GM21367 (cell line): ENCODE measurements at regions not wholly inside any gene's neighbourhood (a gene's known extent, or its start where the extent isn't known, plus 50 kb on each side); places are given as distances from the start of the nearest gene placed in this dataset.
"Not testable (repeated sequence)": the region's sequence is repeated elsewhere in the genome, so short reads cannot be mapped to it uniquely, and the experiment has no call there.

ENCODE experiments used
- ATAC-seq: cut with Tn5 transposase; IDR thresholded peaks from one replicate; pipeline ENCODE4 v1.9.1; 2021; ENCODE audit not compliant: unreplicated experiment

DNA sequence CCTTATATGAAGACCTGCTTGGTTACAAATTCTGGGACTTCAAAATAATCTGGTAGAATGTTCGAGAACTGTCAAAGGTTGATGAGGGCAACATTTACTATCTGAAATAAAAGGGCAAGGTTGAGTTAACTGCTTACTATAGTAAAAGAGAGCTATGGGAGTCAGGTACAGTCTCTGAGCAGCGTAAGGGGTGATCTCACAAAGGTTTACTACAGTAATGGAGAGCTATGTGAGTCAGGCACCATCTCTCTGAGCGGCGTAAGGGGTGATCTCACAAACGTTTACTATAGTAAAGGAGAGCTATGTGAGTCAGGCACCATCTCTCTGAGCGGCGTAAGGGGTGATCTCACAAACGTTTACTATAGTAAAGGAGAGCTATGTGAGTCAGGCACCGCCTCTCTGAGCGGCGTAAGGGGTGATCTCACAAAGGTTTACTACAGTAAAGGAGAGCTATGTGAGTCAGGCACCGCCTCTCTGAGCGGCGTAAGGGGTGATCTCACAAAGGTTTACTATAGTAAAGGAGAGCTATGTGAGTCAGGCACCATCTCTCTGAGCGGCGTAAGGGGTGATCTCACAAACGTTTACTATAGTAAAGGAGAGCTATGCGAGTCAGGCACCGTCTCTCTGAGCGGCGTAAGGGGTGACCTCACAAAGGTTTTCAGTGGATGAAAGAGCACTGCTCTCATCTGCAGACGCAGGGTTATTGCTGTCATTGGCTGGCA is 439.6 kb upstream of the B3GAT1 start:
- not testable (repeated sequence) for ATAC-seq

DNA sequence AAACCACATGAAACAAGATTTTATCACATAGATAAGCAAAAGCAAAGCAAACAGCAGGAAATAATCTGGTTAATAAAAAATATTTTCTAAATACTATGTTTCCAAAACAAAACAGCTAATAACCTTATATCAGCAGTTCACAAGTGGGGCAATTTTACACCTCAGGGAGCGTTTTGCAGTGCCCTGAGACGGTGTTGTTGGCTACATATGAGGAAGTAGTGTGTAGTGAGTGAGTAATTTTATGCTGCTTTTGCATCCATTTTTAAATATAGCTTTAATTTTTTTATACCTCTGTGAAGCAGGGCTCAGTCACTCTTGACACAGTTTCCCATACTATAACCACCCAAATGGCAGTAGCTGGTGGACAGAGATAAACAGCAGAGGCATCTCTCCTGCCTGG is 438.5 kb upstream of the B3GAT1 start:
- no peak for ATAC-seq

DNA sequence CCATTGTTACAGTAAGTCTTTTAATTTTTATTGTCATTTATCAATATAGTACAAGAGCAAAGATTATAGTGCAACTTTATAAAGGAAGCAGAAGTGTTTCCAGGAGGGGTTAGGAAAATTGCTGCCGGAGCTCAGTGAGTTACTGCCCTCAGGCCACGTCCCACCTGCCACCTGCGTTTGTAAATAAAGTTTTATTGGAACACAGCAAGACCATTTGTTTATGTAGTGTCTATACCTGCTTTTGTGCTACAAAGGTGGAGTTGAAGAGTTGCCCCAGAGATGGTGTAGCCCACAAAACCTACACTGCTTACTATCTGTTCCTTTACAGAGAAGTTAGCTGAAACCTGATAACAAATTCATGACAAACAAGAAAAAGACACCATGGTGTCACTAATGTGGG is 437.8 kb upstream of the B3GAT1 start:
- no peak for ATAC-seq

DNA sequence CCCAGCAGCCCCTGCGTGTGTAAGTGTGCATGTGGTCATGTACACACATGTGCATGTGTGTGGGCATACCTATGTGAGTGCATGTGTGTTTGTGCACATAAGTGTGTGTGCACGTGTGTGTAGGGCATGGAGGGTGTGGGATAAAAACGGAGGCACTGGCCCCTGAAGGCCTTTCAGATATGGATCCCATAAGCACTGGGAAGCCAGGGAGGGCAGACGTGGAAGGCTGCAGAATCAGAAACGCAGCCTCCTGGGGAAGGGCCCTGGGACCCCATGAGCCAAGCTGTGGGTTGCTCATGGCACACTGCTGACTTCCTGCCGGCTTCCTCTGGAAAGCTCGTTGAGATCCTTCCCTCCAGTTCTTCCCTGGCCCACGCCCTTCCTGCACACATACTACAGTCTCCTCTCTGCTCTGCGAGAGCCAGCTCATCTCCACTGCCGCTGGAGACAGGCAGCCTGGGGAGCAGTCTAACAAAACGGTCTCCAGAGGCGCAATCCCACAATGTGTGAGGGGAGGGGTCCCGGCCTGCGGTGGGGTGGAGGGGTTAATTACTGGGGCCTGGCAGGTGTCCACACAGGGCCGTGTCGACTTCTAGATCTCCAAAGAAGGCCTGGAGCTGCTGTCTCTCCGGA is 435.2 kb upstream of the B3GAT1 start:
- no peak for ATAC-seq

DNA sequence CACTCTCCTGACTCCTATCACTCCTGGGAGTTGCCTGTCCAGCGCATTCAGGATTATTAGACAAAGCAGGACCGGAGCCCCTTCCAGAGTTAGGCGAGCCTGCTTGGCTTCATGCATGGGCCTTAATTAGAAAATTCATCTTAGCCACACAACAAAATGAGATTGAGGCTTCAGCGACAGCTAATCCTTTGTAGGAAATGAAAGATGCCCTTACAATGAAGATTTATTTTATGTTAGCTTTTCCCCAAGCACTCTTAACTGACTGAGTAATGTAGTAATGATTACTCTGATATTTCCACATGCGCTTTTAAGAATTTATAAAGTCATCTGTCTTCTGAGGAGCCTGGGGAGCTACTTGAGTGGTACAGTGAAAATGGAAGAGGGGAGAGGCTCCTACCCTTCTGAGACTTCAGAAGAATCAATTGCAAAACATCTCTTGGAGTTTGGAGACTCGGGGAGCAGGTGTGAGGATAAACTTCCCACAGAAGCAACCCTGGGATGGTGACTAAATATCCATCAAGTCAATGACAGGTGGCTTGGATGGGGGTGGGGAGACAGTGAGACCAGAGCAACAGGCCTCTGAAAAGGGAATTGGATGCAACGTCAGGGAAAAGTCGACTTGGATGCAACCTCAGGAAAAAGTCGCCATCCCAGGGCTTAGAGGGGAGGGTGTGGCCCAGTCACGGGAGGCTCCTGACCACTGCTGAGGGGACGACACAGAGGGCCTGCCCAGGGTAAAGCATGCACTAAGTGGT is 434.5 kb upstream of the B3GAT1 start:
- no peak for ATAC-seq

DNA sequence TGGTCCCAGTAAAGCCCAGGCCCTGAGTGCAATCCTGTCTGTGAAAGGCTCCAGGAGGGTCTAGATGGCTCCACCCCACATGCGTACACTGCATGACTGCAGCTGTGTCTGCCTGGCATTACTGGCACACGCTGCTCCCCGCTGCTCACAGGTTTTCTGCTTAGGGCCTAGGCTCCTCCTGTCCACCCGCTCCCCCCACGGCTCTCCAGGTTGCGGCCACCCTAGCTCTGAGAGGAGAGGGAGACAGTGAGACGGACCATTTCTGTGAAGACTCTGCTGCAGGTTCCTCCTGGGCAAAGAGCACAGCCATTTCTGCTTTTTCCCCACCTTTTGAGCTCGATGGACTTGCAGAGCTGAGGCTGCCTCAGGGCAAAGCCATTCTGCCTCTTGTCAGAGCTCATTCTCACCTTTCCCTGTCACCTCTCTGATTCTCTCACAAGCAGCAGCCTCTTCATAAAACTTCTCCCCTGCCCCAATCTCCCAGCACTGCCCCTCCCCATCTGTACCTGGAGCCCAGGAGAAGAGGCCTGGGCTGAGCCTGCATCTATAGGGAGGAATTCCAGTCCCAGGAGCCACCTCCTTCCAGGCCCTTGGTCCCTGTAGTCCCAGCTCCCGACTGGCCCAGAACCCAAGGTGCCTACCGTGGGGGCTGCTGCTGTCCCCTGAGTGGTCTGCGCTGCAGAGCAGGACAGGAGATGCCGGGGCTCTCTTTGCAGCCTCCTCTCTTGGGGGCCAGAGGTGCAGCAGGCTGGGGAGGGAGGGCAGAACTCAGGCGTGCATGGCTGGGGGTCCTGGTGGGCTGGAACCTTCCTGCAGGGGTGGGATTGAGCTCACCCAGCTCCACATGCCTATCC is 433.7 kb upstream of the B3GAT1 start:
- no peak for ATAC-seq

DNA sequence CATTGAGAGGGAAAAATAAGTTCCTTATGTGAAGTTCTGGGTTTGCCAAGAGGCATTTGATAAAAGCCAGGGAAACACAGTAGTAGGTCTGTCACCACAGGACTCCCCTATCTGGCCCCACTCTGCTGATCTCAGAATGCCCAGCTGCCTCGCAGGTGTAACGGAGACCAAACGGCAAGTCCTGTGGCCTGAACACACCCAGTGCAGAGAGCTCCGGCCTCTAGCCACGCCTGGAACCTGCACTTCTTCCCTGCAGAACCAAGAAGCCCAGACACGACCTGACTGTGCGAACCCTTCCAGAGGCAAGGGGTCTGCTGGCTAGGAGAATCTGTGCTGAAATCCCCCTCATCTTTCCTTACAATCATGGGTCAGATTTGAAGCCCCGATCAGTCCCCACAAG is 432.8 kb upstream of the B3GAT1 start:
- no peak for ATAC-seq

DNA sequence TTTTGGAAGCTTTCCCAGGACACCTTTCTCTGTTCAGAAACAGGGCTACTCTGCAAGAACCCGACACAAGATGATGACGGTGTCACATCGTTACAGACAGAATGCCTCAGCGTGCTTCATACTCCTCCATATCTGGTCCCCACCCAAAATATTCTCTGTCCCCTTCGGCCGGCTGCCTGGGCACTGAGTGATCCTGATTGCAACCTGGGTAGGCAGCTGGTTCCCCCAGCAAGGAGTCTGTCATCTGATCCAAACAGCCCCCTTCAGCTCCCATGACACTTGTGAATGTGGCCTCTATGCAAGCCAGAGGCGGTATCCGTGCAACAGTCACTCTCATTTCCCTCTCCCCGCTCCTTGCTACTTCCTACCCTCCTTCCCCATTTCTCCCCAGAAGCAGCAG is 431.7 kb upstream of the B3GAT1 start:
- no peak for ATAC-seq

DNA sequence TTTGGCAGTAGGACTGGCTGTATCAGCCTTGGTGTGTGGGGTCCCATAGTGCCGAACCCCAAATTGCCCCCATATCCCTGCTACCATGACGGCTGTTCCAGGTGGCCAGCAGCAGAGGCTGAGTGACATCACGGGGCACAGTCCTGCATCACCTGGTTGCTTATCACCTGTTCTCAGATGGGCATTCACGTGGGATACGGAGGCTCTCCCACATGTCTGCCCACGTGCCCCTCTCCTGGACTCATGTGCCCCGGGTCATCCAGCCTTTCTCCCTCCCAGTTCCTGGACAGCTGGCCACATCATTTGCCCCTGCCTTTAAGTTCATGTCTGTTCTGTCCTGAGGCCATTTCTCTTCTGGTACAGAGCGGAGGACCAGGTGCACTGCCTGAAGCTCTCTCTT is 431.0 kb upstream of the B3GAT1 start:
- no peak for ATAC-seq

DNA sequence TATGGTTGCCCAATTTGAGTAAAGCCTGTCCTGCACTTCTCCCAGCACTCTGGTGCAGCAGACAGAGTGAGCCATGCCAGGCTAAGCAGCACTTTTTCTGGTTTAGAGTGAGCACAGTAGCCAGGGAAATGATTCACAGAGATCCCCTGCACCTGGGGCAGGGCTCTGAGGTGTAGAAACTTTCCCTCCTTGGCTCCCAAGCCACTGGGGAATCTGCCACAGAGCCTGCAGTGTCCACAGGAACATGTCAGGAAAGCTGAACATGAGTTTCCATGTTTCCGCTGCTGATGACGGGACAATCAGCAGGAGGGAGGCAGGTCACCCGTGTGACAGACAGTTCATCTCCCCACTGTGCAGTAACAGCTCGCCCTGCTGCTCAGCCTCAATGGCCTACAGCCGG is 429.9 kb upstream of the B3GAT1 start:
- ATAC-seq: no peak

DNA sequence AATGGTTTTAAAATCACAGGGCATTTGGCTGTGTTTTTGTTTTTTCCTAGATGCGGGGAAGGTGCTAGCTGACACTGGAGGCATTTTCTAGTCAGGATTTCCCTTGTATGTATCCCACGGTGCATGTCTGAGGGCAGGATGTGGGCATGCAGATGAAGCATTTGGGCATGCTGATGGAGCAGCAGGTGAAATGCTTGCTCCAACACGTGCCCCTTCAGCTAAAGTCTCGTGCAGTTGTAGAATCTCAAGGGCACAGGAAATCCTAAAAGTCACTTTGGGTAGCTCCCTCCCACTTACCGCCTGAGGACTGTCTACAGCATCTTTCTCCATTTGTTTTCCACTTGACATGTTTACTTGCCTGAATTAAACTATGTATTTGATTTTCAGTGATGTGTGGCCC is 429.4 kb upstream of the B3GAT1 start:
- no peak for ATAC-seq

DNA sequence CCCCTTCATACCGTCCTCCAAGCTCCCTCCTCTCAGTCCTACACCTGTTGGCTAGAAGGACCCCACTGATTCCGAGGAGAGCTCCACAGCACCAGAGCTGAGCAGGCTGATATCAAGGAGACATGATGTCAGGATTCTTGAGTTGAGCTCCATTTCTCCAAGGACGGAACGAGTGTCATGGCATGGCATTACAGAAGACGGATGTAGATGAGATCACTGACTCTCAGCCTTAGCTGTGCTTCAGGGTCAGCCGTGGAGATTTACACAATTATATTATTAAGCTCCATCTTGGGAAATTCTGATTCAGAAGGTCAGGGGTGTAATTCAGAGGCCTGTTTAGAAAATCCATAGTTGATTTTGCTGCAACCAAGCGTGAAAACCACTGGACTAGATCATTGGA is 428.9 kb upstream of the B3GAT1 start:
- no peak for ATAC-seq

DNA sequence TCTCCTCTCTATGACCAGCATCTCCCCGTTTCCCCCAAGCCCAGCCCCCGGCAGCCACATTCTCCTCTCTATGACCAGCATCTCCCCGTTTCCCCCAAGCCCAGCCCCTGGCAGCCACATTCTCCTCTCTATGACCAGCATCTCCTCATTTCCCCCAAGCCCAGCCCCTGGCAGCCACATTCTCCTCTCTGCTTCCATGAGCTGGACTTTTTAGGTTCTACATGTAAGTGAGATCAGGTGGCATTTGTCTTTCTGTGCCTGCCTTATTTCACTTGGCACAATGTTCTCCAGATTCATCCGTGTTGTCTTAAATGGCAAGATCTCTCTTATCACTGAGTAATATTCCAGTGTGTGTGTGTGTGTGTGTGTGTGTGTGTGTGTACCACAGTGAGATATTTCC is 428.1 kb upstream of the B3GAT1 start:
- not testable (repeated sequence) for ATAC-seq

DNA sequence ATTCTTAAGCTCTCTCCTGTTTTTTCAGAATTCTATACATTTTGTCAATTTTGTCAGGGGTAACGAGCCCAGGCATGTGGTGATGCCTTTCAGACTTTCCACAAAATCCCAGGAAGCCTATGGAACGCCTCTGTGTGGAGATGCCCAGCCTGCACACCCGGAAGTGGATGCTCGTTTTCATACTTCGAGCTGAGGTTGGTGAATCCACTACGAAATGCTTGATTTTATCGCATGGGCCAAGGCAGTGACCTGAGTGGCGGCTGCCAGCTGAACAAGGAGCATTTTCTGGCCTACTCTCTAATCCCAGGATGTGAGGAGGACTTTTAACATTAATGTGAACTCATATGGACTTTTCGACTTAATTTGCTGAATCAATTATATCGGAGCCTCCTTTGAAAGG is 426.7 kb upstream of the B3GAT1 start:
- ATAC-seq: no peak

DNA sequence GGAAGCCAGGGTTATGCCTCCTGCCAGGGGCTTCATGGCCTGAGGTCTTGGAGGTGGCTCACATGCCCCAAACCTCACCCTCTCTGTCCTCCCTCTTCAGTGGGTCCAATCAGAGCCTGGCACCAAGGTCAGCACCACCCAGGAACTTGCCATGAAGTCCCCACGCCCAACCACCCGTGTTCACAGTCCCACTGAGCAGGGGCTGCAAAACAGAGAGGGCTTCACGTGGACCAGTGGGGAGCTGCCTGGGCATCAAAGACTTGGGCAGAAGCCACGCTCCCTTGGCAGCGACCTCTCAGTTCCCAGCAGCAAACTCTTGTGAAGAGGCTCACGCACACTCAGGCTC is 425.8 kb upstream of the B3GAT1 start:
- ATAC-seq: no peak

DNA sequence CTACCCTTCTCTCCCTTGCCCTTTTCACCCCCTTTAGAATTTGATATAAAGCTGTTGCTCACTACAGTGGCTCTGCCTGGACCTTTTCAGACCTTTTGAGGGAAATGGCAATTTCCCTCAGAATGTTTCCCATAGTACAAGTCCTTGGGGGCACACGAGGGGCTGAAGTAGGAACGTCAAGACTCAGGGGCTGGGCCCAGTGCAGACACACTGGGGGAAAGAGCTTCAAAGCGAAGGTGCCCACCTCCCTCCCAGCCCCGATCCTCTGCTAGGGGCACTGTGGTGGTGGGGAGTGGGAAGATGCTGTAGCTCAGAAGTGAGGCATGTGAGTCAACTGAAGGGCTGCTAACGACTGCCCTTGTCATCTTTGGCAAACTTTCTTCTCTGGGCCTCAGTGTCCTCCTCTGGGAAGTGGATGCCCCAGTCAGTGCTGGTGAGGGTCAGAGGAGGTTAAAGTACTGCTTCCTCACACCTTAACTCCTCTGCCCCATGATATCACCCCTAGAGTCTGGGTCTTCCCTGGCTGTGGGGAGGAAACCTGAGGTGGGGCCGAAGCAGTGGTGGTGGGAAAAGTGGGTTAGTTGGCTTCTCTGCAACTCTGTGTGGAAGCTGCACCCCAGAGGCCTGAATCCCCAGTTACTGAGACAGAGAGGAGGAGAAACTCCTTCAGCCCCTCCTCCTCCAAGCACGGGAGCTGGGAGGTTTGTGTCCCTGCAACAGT is 425.3 kb upstream of the B3GAT1 start:
- no peak for ATAC-seq

DNA sequence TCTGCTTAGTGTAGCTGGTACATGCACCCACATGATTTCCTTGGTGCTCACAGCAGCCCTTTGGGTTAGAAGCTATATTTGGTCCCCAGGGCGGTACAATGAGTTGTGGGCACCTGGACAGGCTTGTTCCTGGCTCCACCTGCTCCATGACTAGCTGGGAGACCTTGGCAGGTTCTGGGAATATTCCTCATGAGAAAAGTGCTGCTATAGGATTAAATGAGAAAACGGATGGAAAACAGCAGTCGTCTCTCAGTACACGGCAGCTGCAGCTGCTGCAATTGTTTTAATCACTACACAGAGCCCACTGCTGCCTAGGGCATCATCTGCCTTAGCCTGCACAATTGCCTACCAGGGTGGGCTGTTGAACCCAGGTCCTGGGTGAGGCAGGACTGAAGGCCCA is 424.5 kb upstream of the B3GAT1 start:
- no peak for ATAC-seq

DNA sequence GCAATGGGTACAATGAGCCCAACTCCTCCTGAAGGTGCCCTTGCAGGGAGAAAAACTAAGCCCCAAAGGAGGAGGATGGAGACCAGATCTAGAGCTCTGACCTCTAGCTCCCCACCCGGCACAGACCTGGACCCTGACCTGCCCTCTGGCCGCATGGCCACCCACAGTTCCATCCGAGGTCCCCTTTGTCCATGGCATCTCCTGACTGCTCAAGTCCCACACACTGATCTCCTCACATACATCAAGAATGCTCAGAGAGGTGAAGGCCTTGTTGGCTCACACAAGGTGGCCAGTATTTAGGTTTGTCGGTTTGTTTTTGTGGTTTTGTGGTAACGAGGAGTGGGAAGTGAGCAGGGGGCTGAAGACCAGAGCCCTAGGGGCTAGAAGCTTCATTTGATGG is 423.5 kb upstream of the B3GAT1 start:
- ATAC-seq: no peak

DNA sequence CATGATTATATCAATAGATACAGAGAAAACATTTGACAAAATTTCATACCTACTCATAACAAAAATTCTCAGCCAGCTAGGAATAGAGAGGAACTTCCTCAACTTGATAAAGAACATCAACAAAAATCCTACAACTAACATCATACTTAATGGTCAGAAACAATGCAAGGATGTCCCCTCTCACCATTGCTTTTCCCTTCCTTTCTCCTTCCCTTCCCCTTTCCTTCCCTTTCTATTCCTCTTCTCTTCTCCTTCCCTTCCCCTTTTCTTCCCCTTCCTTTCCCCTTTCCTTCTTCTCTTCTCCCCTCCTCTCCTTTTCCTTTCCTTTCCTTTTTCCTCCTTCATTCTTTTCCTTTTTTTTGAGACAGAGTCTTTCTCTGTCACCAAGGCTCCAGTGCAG is 418.3 kb upstream of the B3GAT1 start:
- ATAC-seq: no peak

DNA sequence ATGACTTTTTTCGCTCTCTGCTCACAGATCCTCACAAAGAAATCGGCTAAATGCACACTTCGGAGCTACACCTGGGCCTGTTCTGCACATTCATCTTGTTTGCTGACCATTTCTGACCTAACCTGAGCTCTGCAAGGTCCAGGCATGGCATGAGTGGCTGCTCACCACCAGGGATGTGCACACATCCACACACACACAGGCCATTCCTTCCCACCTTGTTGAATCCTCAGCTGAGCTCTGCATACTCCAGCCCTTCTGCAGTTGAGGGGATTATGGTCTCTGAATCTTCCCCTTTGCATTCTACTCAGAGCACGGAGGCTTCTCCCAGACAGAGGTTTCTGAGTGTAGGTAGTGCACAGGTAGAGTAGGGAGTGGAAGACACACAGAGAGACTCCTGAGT is 411.9 kb upstream of the B3GAT1 start:
- ATAC-seq: no peak

DNA sequence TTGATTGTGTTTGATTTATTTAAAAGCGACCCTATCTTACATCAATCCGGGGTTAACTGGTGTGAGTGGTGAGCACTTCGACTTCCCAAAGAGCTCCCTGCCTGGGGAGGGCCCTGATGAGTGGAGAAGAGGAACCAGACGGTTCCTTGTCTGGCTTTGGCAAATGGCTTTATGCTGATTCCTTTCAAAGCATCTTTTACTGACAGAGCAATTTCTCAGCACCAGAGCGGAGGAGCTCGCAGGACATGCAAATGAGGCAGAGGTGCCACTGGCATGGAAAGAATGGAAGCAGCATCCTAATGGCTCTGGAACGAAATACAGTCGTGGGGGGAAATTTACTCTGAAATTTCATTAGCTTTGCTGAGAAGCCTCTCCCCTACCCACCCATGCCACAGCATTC is 410.9 kb upstream of the B3GAT1 start:
- no peak for ATAC-seq
